ENCODE measurements at regions not wholly inside any gene's neighbourhood (a gene's known extent, or its start where the extent isn't known, plus 50 kb on each side); places are given as distances from the start of the nearest gene placed in this dataset.
"Not testable (repeated sequence)": the region's sequence is repeated elsewhere in the genome, so short reads cannot be mapped to it uniquely, and the experiment has no call there.

DNA sequence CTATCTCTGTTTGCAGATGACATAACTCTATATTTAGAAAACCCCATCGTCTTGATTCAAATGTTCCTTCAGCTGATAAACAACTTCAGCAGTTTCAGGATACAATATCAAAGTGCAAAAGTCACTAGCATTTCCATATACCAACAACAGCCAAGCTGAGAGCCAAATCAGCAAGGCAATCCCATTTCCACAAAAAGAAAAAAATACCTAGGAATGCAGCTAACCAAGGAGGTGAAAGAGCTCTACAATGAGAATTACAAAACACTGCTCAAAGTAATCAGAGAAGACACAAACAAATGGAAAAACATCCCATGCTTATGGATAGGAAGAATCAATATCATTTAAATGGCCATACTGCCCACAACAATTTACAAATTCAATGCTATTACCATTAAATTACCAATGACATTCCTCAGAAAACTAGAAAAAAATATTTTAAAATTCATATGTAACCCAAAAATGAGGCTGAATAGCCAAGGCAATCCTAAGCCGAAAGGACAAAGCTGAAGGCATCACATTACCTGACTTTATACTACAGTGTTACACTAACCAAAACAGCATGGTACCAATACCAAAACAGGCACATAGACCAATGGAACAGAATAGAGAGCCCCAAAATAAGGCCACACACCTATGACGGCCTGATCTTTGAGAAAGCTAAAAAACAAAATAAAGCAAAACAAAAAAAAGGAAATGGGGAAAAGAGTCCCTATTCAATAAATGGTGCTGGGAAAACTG, 901.7 kb downstream of the LRFN5 start:
- Histone ChIP-seq H3K36me3 (no peaks in the 10 kb centered on the region), H3K4me3 (ENCODE audit: low read depth, low read length) (no peak overlapping the region), H3K9me3 (no peaks in the 10 kb centered on the region), H3K4me1 (no peaks in the 10 kb centered on the region), H3K27me3 (no peaks in the 10 kb centered on the region)
- no peak for TF ChIP-seq CTCF (IDR thresholded peaks at IDR 0.05; ENCODE audit: low read depth, low read length)
- DNase-seq = no peak

DNA sequence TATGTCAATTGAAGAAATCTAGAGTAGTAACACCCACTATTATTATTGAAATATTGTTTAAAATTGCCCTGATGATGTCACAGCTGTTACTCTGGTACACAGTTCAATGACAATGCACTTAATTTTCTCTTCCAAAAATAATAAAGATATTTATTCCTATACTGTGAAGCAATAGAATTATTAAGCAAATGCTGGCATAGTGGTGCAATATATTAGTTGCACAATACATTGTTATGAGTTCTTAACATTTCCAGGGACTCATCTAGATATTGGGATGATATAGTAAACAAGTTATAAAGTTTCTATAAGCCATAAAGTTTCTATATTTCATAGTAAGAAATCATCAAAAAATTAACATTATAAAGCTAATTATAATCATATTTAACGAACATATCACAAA, 897.8 kb downstream of the LRFN5 start:
- Histone ChIP-seq H3K36me3 (no peaks in the 10 kb centered on the region), H3K4me1 (no peaks in the 10 kb centered on the region), H3K27me3 (no peaks in the 10 kb centered on the region), H3K4me3 (ENCODE audit: low read depth, low read length) (no peak overlapping the region), H3K9me3 (no peaks in the 10 kb centered on the region)
- TF ChIP-seq CTCF (IDR thresholded peaks at IDR 0.05; ENCODE audit: low read depth, low read length) = no peak
- no peak for DNase-seq

DNA sequence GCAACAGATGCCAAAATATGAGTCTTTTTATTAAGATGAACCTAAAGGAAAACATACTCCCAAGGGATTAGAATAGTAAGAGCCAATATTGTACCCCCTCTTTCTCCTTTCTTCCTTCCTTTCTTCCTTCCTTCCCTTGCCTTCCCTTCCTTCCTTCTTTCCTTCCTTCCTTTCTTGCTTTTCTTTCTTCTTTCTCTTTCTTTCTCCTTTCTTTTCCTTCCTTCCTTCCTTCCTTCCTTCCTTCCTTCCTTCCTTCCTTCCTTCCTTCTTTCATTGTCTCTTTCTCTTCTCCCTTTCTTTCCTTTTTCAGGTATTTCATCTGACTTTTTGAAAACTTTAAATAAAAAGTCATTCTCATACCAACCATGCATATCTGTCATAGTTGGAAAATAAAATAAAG, 892.5 kb downstream of the LRFN5 start:
- TF ChIP-seq CTCF (IDR thresholded peaks at IDR 0.05; ENCODE audit: low read depth, low read length) = no peak
- no peak for DNase-seq
- Histone ChIP-seq H3K27me3 (no peaks in the 10 kb centered on the region), H3K36me3 (no peaks in the 10 kb centered on the region), H3K4me1 (no peaks in the 10 kb centered on the region), H3K9me3 (no peaks in the 10 kb centered on the region), H3K4me3 (ENCODE audit: low read depth, low read length) (no peak overlapping the region)

DNA sequence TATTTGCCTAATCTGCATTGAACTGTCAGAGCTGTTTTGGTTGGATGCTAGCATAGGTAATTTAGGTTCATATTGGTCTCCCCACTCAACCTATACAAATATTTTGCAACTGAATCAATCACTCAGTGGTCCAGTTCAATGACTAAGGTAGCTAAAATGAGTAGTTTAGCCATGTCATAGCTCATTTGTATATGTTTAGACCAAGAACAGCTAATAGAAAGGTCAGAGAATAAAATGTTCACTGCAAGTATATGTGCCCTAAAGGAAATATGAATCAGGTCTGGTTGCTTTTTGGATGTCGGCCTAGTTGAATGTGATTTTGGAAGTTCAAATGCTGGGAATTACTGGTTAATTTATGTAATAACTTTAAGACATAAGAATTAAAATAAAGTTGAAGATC, 883.9 kb downstream of the LRFN5 start:
- Histone ChIP-seq H3K4me3 (ENCODE audit: low read depth, low read length) (no peak overlapping the region), H3K9me3 (no peaks in the 10 kb centered on the region)
- no peak for TF ChIP-seq CTCF (IDR thresholded peaks at IDR 0.05; ENCODE audit: low read depth, low read length)

GRCh38 chr14:42488965-42489364, 882.3 kb downstream of the LRFN5 start:
- no peak for DNase-seq
- TF ChIP-seq CTCF (IDR thresholded peaks at IDR 0.05; ENCODE audit: low read depth, low read length) = no peak
- no peaks in the 10 kb centered on the region for H3K4me1 ChIP-seq
- no peaks in the 10 kb centered on the region for H3K9me3 ChIP-seq
- no peaks in the 10 kb centered on the region for H3K36me3 ChIP-seq
- H3K27me3 ChIP-seq = no peaks in the 10 kb centered on the region
- H3K4me3 ChIP-seq (ENCODE audit: low read depth, low read length) = no peak overlapping the region

More for the DNA sequence above, 883.9 kb downstream of the LRFN5 start:
- no peak for DNase-seq
- no peaks in the 10 kb centered on the region for H3K27me3 ChIP-seq
- no peaks in the 10 kb centered on the region for H3K36me3 ChIP-seq
- no peaks in the 10 kb centered on the region for H3K4me1 ChIP-seq

DNA sequence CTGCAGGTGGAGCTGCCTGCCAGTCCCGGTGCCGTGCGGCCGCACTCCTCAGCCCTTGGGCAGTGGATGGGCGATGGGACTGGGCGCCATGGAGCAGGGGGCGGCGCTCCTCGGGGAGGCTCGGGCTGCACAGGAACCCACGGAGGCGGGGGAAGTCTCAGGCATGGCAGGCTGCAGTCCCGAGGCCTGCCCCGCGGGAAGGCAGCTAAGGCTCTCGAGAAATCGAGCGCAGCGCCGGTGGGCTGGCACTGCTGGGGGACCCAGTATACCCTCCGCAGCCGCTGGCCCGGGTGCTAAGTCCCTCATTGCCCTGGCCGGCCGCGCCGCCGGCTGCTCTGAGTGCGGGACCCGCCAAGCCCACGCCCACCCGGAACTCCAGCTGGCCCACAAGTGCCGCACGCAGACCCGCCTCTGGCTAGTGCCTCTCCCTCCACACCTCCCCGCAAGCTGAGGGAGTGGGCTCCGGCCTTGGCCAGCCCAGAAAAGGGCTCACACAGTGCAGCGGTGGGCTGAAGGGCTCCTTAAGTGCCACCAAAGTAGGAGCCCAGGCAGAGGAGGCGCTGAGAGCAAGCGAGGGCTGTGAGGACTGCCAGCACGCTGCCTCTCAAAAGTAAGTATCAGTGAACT, 875.8 kb downstream of the LRFN5 start:
- H3K27me3 ChIP-seq, DNase-seq, H3K36me3 ChIP-seq: not testable (repeated sequence)

DNA sequence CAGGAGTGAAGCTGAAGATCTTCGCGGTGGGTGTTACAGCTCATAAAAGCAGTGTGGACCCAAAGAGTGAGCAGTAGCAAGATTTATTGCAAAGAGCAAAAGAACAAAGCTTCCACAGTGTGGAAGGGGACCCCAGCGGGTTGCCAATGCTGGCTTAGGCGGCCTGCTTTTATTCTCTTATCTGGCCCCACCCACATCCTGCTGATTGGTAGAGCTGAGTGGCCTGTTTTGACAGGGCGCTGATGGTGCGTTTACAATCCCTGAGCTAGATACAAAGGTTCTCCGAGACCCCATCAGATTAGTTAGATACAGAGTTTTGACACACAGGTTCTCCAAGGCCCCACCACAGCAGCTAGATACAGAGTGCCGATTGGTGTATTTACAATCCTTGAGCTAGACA, 875.0 kb downstream of the LRFN5 start:
- not testable (repeated sequence) for H3K4me1 ChIP-seq; H3K36me3 ChIP-seq; H3K9me3 ChIP-seq; DNase-seq; H3K27me3 ChIP-seq; H3K4me3 ChIP-seq (ENCODE audit: low read depth, low read length)

More for the DNA sequence above, 875.8 kb downstream of the LRFN5 start:
- not testable (repeated sequence) for H3K4me3 ChIP-seq (ENCODE audit: low read depth, low read length); H3K9me3 ChIP-seq; H3K4me1 ChIP-seq

All from BE2C (cell line).